ENCODE measurements at regions not wholly inside any gene's neighbourhood (a gene's known extent, or its start where the extent isn't known, plus 50 kb on each side); places are given as distances from the start of the nearest gene placed in this dataset.

GRCh38 chr16:85249418-85250146, 137.3 kb upstream of the CIBAR2 start:
- Histone ChIP-seq H3K4me3 (ENCODE audit: low read depth in 1 of 2, low read length in 1 of 2) (no peak overlapping the region), H3K4me1 (ENCODE audit: control insufficient read depth in 1 of 2, insufficient read depth in 1 of 2, low read depth in 1 of 2, low read length in 1 of 2) (no peaks in the 10 kb centered on the region), H3K27ac (no peak overlapping the region), H3K9me3 (no peaks in the 10 kb centered on the region), H3K36me3 (no peaks in the 10 kb centered on the region), H3K27me3 (peaks cover 19% of the 10 kb centered on the region)
- no peak for TF ChIP-seq CTCF (IDR thresholded peaks at IDR 0.05)

GRCh38 chr16:85250147-85250463, 137.8 kb upstream of the CIBAR2 start:
- Histone ChIP-seq H3K27me3 (peaks cover 17% of the 10 kb centered on the region), H3K4me3 (ENCODE audit: low read depth in 1 of 2, low read length in 1 of 2) (no peak overlapping the region), H3K4me1 (ENCODE audit: control insufficient read depth in 1 of 2, insufficient read depth in 1 of 2, low read depth in 1 of 2, low read length in 1 of 2) (no peaks in the 10 kb centered on the region), H3K9me3 (no peaks in the 10 kb centered on the region), H3K27ac (no peak overlapping the region), H3K36me3 (no peaks in the 10 kb centered on the region)
- TF ChIP-seq CTCF (IDR thresholded peaks at IDR 0.05) = no peak

DNA sequence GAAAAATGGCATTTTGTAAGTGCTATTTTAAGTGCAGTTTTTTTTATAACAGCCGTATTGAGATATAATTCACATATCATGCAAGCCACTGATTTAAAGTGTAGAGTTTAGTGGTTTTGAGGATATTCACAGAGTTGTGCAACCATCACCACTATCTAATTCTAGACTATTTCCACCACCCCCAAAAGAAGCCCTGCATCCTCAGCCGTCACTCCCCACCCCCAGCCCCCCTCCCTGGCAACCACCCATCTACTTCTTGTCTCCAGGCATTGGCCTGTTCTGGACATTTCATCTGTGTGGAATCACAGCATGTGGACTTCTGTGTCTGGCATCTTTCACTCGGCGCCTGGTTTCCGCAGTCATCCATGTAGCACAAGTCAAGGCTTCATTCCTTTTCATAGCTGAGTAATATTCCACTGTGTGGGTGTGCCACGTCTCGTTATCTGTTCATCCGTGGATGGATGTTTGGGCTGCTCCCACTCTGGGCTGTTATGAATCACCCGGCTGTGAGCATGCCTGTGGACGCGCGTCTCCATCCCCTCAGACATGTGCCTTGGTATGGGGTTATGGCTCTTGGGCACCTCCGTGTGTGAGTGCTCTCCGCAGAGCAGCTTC, 138.4 kb upstream of the CIBAR2 start:
- Histone ChIP-seq H3K27me3 (peaks cover 13% of the 10 kb centered on the region), H3K4me1 (ENCODE audit: control insufficient read depth in 1 of 2, insufficient read depth in 1 of 2, low read depth in 1 of 2, low read length in 1 of 2) (no peaks in the 10 kb centered on the region), H3K9me3 (no peaks in the 10 kb centered on the region), H3K36me3 (no peaks in the 10 kb centered on the region), H3K27ac (no peak overlapping the region), H3K4me3 (ENCODE audit: low read depth in 1 of 2, low read length in 1 of 2) (no peak overlapping the region)
- TF ChIP-seq CTCF (IDR thresholded peaks at IDR 0.05) = no peak

GRCh38 chr16:85251225-85251760, 139.0 kb upstream of the CIBAR2 start:
- H3K36me3 ChIP-seq = no peaks in the 10 kb centered on the region
- peaks cover 13% of the 10 kb centered on the region for H3K27me3 ChIP-seq
- H3K27ac ChIP-seq = no peak overlapping the region
- H3K4me1 ChIP-seq (ENCODE audit: control insufficient read depth in 1 of 2, insufficient read depth in 1 of 2, low read depth in 1 of 2, low read length in 1 of 2) = no peaks in the 10 kb centered on the region
- TF ChIP-seq CTCF (IDR thresholded peaks at IDR 0.05) = no peak
- H3K4me3 ChIP-seq (ENCODE audit: low read depth in 1 of 2, low read length in 1 of 2) = no peak overlapping the region
- no peaks in the 10 kb centered on the region for H3K9me3 ChIP-seq

GRCh38 chr16:85252014-85252413, 139.7 kb upstream of the CIBAR2 start:
- Histone ChIP-seq H3K4me3 (ENCODE audit: low read depth in 1 of 2, low read length in 1 of 2) (no peak overlapping the region), H3K27me3 (peaks cover 12% of the 10 kb centered on the region), H3K27ac (no peak overlapping the region), H3K9me3 (no peaks in the 10 kb centered on the region), H3K36me3 (no peaks in the 10 kb centered on the region), H3K4me1 (ENCODE audit: control insufficient read depth in 1 of 2, insufficient read depth in 1 of 2, low read depth in 1 of 2, low read length in 1 of 2) (no peaks in the 10 kb centered on the region)
- TF ChIP-seq CTCF (IDR thresholded peaks at IDR 0.05) = no peak
